ENCODE measurements at regions not wholly inside any gene's neighbourhood (a gene's known extent, or its start where the extent isn't known, plus 50 kb on each side); places are given as distances from the start of the nearest gene placed in this dataset.

DNA sequence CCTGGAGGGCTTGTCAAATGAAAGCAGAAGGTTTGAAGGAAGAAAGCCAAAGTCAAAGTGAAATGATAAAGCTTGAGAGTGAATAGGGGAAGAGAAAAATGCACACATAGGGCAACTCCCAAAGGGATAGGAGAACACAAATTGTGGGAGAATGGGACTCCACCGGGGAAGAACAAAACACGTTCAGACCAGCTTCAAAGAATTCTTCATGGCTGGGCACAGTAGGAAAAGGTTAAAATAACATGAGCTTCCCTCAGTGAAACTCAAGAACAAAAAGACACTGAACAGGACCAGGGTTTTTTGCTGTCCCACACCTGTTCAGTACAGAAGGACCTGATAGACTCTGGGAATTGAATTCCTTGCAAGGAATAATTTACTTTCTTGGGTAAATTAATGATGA is 123.1 kb upstream of the NCKAP5 start:
- H3K27me3 ChIP-seq (ENCODE audit: control insufficient read depth in 2 of 2, insufficient read depth in 2 of 2, low read length in 2 of 2): no peaks in the 10 kb centered on the region
- H3K4me3 ChIP-seq: no peak overlapping the region
- CTCF ChIA-PET (ENCODE audit: low intra/inter-chr PET ratio): no interaction called here
- in situ Hi-C loops (cut with MboI): no loop called here
- H3K36me3 ChIP-seq (ENCODE audit: control insufficient read depth, insufficient read depth, low read length): no peaks in the 10 kb centered on the region
- no peaks in the 10 kb centered on the region for H3K9me3 ChIP-seq (replicated peaks; ENCODE audit: control insufficient read depth, insufficient read depth, low read depth, low read length)
- no peak overlapping the region for H2AFZ ChIP-seq (ENCODE audit: low read depth, low read length)
- no peaks in the 10 kb centered on the region for H4K20me1 ChIP-seq (replicated peaks; ENCODE audit: control insufficient read depth, insufficient read depth, low read length)
- intact Hi-C loops (cut with micrococcal nuclease): no loop called here
- H3K9me1 ChIP-seq (ENCODE audit: control insufficient read depth, insufficient read depth, low read length): no peaks in the 10 kb centered on the region
- FAIRE-seq (no peak), ATAC-seq (no peak), DNase-seq (ENCODE audit: extremely low read depth in 1 of 4, low spot score in 3 of 4) (no peak)
- H3K79me2 ChIP-seq (ENCODE audit: control insufficient read depth, insufficient read depth, low read length): no peaks in the 10 kb centered on the region
- no TSS peak for BruUV-seq (replicated peaks)
- no peaks in the 10 kb centered on the region for H3K4me1 ChIP-seq (replicated peaks in 1 of 2; ENCODE audit: control insufficient read depth in 2 of 2, insufficient read depth in 2 of 2, low read length in 2 of 2)
- 0% methylated on average over 2 of the region's 2 CpGs for WGBS (ENCODE audit: insufficient coverage, low coverage, missing lambda C conversion rate)
- no peak overlapping the region for H3K27ac ChIP-seq (ENCODE audit: extremely low read depth, low read depth, low read length)
- no peak overlapping the region for H3K4me2 ChIP-seq (ENCODE audit: insufficient read depth, low read length)
- no peak overlapping the region for H3K9ac ChIP-seq (ENCODE audit: insufficient read depth in 1 of 2, low read depth in 2 of 2, low read length in 2 of 2)
- POLR2A ChIA-PET: no interaction called here
- TF ChIP-seq HDGF (IDR thresholded peaks at IDR 0.05): no peak
- TF ChIP-seq, protein P1, sequence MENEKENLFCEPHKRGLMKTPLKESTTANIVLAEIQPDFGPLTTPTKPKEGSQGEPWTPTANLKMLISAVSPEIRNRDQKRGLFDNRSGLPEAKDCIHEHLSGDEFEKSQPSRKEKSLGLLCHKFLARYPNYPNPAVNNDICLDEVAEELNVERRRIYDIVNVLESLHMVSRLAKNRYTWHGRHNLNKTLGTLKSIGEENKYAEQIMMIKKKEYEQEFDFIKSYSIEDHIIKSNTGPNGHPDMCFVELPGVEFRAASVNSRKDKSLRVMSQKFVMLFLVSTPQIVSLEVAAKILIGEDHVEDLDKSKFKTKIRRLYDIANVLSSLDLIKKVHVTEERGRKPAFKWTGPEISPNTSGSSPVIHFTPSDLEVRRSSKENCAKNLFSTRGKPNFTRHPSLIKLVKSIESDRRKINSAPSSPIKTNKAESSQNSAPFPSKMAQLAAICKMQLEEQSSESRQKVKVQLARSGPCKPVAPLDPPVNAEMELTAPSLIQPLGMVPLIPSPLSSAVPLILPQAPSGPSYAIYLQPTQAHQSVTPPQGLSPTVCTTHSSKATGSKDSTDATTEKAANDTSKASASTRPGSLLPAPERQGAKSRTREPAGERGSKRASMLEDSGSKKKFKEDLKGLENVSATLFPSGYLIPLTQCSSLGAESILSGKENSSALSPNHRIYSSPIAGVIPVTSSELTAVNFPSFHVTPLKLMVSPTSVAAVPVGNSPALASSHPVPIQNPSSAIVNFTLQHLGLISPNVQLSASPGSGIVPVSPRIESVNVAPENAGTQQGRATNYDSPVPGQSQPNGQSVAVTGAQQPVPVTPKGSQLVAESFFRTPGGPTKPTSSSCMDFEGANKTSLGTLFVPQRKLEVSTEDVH (IDR thresholded peaks at IDR 0.05; ENCODE audit: low read depth, partially characterized antibody): no peak
- no peak for TF ChIP-seq GTF2A2 (tag; IDR thresholded peaks at IDR 0.05)
- TF ChIP-seq, protein P2, sequence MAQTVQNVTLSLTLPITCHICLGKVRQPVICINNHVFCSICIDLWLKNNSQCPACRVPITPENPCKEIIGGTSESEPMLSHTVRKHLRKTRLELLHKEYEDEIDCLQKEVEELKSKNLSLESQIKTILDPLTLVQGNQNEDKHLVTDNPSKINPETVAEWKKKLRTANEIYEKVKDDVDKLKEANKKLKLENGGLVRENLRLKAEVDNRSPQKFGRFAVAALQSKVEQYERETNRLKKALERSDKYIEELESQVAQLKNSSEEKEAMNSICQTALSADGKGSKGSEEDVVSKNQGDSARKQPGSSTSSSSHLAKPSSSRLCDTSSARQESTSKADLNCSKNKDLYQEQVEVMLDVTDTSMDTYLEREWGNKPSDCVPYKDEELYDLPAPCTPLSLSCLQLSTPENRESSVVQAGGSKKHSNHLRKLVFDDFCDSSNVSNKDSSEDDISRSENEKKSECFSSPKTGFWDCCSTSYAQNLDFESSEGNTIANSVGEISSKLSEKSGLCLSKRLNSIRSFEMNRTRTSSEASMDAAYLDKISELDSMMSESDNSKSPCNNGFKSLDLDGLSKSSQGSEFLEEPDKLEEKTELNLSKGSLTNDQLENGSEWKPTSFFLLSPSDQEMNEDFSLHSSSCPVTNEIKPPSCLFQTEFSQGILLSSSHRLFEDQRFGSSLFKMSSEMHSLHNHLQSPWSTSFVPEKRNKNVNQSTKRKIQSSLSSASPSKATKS (CRISPR knock-in tag; IDR thresholded peaks at IDR 0.05): no peak
- no peak for TF ChIP-seq RBM14 (IDR thresholded peaks at IDR 0.05; ENCODE audit: borderline replicate concordance, insufficient read depth, low read depth, low read length)
- TF ChIP-seq ZSCAN32 (CRISPR knock-in tag; IDR thresholded peaks at IDR 0.05): no peak
- TF ChIP-seq TARDBP (IDR thresholded peaks at IDR 0.05): no peak
- no peak for TF ChIP-seq CHD1 (IDR thresholded peaks at IDR 0.05; ENCODE audit: low read length)
- TF ChIP-seq, protein P3, sequence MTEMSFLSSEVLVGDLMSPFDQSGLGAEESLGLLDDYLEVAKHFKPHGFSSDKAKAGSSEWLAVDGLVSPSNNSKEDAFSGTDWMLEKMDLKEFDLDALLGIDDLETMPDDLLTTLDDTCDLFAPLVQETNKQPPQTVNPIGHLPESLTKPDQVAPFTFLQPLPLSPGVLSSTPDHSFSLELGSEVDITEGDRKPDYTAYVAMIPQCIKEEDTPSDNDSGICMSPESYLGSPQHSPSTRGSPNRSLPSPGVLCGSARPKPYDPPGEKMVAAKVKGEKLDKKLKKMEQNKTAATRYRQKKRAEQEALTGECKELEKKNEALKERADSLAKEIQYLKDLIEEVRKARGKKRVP (CRISPR knock-in tag; IDR thresholded peaks at IDR 0.05): no peak
- TF ChIP-seq NBN (IDR thresholded peaks at IDR 0.05; ENCODE audit: low read depth): no peak
- TF ChIP-seq, protein P4, sequence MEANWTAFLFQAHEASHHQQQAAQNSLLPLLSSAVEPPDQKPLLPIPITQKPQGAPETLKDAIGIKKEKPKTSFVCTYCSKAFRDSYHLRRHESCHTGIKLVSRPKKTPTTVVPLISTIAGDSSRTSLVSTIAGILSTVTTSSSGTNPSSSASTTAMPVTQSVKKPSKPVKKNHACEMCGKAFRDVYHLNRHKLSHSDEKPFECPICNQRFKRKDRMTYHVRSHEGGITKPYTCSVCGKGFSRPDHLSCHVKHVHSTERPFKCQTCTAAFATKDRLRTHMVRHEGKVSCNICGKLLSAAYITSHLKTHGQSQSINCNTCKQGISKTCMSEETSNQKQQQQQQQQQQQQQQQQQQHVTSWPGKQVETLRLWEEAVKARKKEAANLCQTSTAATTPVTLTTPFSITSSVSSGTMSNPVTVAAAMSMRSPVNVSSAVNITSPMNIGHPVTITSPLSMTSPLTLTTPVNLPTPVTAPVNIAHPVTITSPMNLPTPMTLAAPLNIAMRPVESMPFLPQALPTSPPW (CRISPR knock-in tag; IDR thresholded peaks at IDR 0.05): no peak
- TF ChIP-seq, protein P5, sequence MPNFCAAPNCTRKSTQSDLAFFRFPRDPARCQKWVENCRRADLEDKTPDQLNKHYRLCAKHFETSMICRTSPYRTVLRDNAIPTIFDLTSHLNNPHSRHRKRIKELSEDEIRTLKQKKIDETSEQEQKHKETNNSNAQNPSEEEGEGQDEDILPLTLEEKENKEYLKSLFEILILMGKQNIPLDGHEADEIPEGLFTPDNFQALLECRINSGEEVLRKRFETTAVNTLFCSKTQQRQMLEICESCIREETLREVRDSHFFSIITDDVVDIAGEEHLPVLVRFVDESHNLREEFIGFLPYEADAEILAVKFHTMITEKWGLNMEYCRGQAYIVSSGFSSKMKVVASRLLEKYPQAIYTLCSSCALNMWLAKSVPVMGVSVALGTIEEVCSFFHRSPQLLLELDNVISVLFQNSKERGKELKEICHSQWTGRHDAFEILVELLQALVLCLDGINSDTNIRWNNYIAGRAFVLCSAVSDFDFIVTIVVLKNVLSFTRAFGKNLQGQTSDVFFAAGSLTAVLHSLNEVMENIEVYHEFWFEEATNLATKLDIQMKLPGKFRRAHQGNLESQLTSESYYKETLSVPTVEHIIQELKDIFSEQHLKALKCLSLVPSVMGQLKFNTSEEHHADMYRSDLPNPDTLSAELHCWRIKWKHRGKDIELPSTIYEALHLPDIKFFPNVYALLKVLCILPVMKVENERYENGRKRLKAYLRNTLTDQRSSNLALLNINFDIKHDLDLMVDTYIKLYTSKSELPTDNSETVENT (CRISPR knock-in tag; IDR thresholded peaks at IDR 0.05): no peak
- no peak for TF ChIP-seq RBM39 (optimal IDR thresholded peaks at IDR 0.05; ENCODE audit: low read depth, low read length)
- no peak for TF ChIP-seq NFIX (CRISPR knock-in tag; IDR thresholded peaks at IDR 0.05; ENCODE audit: low read depth)
- TF ChIP-seq ZFPM2 (CRISPR knock-in tag; IDR thresholded peaks at IDR 0.05): no peak
